MM.1S (cell line): ENCODE measurements at regions not wholly inside any gene's neighbourhood (a gene's known extent, or its start where the extent isn't known, plus 50 kb on each side); places are given as distances from the start of the nearest gene placed in this dataset.
"Not testable (repeated sequence)": the region's sequence is repeated elsewhere in the genome, so short reads cannot be mapped to it uniquely, and the experiment has no call there.

ENCODE experiments used
- EZH2phosphoT487 ChIP-seq: fragments of 300-600 bp; sonication (generic); IDR thresholded peaks from 2 replicates; pipeline ENCODE4 v1.6.1; 2018; ENCODE audit warnings: antibody characterized with exemption, low read length
- TF ChIP-seq, protein P1 (sequence below): fragments of 300-600 bp; sonication (generic); IDR thresholded peaks from 2 replicates; pipeline ENCODE4 v1.5.1; 2016; ENCODE audit warnings: antibody characterized with exemption, low read length, mixed read lengths

DNA sequence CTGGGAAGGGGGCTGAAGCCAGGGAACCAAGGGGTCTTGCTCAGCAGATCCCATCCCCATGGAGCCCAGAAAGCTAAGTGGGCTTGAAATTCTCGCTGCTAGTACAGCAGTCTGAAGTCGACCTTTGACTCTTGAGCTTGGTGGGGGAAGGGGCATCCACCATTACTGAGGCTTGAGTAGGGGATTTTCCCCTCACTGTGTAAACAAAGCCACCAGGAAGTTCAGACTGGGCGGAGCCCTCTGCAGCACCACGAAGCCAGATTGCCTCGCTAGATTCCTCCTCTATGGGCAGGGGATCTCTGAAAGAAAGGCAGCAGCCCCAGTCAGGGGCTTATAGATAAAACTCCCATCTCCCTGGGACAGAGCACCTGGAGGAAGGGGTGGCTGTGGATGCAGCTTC is 210.6 kb downstream of the OTOL1 start:
- TF ChIP-seq, protein P1, sequence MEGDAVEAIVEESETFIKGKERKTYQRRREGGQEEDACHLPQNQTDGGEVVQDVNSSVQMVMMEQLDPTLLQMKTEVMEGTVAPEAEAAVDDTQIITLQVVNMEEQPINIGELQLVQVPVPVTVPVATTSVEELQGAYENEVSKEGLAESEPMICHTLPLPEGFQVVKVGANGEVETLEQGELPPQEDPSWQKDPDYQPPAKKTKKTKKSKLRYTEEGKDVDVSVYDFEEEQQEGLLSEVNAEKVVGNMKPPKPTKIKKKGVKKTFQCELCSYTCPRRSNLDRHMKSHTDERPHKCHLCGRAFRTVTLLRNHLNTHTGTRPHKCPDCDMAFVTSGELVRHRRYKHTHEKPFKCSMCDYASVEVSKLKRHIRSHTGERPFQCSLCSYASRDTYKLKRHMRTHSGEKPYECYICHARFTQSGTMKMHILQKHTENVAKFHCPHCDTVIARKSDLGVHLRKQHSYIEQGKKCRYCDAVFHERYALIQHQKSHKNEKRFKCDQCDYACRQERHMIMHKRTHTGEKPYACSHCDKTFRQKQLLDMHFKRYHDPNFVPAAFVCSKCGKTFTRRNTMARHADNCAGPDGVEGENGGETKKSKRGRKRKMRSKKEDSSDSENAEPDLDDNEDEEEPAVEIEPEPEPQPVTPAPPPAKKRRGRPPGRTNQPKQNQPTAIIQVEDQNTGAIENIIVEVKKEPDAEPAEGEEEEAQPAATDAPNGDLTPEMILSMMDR, result not testable (repeated sequence)
- not testable (repeated sequence) for TF ChIP-seq EZH2phosphoT487
